ENCODE measurements at regions not wholly inside any gene's neighbourhood (a gene's known extent, or its start where the extent isn't known, plus 50 kb on each side); places are given as distances from the start of the nearest gene placed in this dataset.

DNA sequence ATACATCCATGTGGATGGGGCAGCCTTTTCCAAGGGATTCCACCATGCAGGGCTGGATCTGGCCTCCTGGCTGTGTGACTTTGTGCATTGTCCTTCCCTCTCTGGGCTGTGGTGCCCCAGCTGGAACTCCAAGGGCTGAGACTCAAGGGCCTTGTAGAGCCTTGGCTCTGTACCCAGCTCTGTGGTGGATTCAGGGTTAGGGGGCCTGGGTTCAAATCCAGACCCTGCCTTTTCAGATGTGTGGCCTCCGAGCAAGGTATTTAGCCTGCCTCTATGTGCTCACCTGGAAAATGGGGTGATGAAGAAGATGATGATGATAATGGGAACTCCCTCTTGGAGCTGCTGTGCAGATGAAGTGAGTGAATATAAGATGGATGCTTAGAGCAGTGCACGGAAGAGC lies 161.9 kb downstream of the WNT7A start:
- TF ChIP-seq CTCF (IDR thresholded peaks at IDR 0.05; ENCODE audit: low read depth, low read length) (no peak), POLR2A (IDR thresholded peaks at IDR 0.05; ENCODE audit: extremely low read depth, insufficient read length) (no peak), MYC (IDR thresholded peaks at IDR 0.05; ENCODE audit: low read depth, low read length) (no peak)
- TF ChIP-seq, protein P1, sequence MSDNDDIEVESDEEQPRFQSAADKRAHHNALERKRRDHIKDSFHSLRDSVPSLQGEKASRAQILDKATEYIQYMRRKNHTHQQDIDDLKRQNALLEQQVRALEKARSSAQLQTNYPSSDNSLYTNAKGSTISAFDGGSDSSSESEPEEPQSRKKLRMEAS (IDR thresholded peaks at IDR 0.05; ENCODE audit: low read depth, low read length), result no peak
- DNase-seq (ENCODE audit: low read depth), result no peak
- no peak overlapping the region for H3K4me3 ChIP-seq (ENCODE audit: low read depth, low read length)

DNA sequence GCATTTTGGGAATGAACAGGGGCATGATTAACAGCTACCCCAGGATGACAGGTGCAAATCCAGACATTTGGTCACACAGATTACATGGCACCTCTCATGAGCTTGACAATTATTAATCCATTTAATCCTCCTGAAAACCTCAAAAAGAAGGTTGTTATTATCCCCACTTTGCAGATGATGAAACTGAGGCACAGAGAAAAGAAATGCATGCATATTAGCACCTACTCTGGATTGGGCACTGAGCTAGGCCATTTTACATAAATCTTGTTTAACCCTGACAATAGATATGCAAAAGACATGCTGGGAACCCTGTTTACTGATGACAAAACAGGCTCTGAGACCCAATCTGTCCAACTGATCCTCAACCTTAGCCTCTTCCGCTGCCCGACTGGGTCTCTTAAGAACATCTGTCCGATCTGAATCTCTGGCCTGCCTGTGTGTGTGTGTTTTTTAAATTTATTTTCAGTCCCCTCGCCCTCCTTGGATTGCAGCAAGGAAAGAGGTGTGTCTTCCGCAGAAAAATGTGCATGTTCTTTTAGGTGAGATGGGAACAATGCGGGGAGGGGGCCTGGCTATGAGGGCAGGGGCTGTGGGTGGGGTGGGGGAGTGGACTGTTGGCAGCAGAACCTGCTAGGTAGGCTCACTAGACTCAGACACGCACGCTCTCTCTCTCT lies 162.5 kb downstream of the WNT7A start:
- no peak for TF ChIP-seq MYC (IDR thresholded peaks at IDR 0.05; ENCODE audit: low read depth, low read length)
- TF ChIP-seq CTCF (IDR thresholded peaks at IDR 0.05; ENCODE audit: low read depth, low read length), result no peak
- TF ChIP-seq, protein P1 (IDR thresholded peaks at IDR 0.05; ENCODE audit: low read depth, low read length), result no peak
- TF ChIP-seq POLR2A (IDR thresholded peaks at IDR 0.05; ENCODE audit: extremely low read depth, insufficient read length), result no peak
- no peak for DNase-seq (ENCODE audit: low read depth)
- H3K4me3 ChIP-seq (ENCODE audit: low read depth, low read length), result no peak overlapping the region

GRCh38 chr3:13716540-13717221 lies 163.2 kb downstream of the WNT7A start:
- TF ChIP-seq MYC (IDR thresholded peaks at IDR 0.05; ENCODE audit: low read depth, low read length) (no peak), POLR2A (IDR thresholded peaks at IDR 0.05; ENCODE audit: extremely low read depth, insufficient read length) (no peak), CTCF (IDR thresholded peaks at IDR 0.05; ENCODE audit: low read depth, low read length) (no peak)
- TF ChIP-seq, protein P1 (IDR thresholded peaks at IDR 0.05; ENCODE audit: low read depth, low read length), result no peak
- no peak overlapping the region for H3K4me3 ChIP-seq (ENCODE audit: low read depth, low read length)
- peak; percentile 0 for DNase-seq (ENCODE audit: low read depth)

DNA sequence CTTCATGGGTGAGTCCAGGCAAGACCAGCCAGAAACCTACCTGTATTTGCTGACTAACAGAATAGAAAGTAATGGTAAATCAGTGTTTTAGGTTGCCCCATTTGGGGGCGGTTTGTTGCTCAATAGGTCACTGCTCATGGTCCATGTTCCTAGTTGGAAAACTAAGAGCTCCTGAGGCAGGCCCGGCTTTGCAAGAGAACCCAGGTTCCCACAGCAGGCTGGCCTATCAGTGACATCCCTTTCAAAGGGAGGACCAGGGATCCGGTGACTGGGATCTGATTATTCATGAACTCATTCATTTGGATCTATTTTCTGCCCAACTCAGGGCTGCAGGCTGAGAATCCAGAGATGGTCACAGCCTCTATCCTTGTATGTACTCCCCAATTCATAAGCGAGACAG lies 163.9 kb downstream of the WNT7A start:
- peak; percentile 0 for DNase-seq (ENCODE audit: low read depth)
- TF ChIP-seq CTCF (IDR thresholded peaks at IDR 0.05; ENCODE audit: low read depth, low read length) (no peak), POLR2A (IDR thresholded peaks at IDR 0.05; ENCODE audit: extremely low read depth, insufficient read length) (no peak), MYC (IDR thresholded peaks at IDR 0.05; ENCODE audit: low read depth, low read length) (no peak)
- TF ChIP-seq, protein P1 (IDR thresholded peaks at IDR 0.05; ENCODE audit: low read depth, low read length), result no peak
- no peak overlapping the region for H3K4me3 ChIP-seq (ENCODE audit: low read depth, low read length)

DNA sequence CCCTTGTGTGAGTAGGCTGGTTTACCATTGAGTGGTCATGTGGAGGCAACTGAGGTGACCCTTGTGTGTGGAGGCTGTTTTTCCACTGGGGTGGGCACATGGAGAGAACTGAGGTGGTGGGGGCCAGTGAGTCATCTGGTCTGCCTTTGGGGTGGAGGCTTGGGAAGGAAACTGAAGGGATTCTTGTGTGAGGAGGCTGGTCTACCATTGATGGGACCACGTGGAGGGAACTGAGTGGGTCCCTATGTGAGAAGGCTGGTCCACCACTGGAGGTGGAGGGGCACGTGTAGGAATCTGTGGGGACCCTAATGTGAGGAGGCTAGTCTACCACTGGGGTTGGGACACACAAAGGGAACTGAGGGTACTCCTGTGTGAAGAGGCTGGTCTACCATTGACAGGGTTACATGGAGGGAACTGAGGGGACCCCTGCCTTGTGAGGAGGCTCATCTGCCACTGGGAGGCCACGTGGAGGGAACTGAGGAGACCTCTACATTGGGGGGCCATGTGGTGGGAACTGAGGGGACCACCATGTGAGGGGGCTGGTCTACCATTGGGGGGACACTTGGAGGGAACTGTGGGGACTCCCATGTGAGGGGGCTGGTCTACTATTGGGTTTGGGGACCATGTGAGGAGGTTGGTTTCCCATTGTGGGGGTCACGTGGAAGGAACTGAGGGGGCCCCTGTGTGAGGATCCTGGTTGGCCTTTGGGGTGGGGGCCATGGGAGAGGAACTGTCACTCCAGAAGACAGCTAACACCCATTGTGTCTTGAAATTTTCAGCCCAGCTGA lies 164.5 kb downstream of the WNT7A start:
- peak; percentile 0 for DNase-seq (ENCODE audit: low read depth)
- TF ChIP-seq, protein P1 (IDR thresholded peaks at IDR 0.05; ENCODE audit: low read depth, low read length), result no peak
- TF ChIP-seq POLR2A (IDR thresholded peaks at IDR 0.05; ENCODE audit: extremely low read depth, insufficient read length), result no peak
- TF ChIP-seq CTCF (IDR thresholded peaks at IDR 0.05; ENCODE audit: low read depth, low read length), result no peak
- H3K4me3 ChIP-seq (ENCODE audit: low read depth, low read length), result no peak overlapping the region
